ENCODE measurements at regions not wholly inside any gene's neighbourhood (a gene's known extent, or its start where the extent isn't known, plus 50 kb on each side); places are given as distances from the start of the nearest gene placed in this dataset.
"Not testable (repeated sequence)": the region's sequence is repeated elsewhere in the genome, so short reads cannot be mapped to it uniquely, and the experiment has no call there.

DNA sequence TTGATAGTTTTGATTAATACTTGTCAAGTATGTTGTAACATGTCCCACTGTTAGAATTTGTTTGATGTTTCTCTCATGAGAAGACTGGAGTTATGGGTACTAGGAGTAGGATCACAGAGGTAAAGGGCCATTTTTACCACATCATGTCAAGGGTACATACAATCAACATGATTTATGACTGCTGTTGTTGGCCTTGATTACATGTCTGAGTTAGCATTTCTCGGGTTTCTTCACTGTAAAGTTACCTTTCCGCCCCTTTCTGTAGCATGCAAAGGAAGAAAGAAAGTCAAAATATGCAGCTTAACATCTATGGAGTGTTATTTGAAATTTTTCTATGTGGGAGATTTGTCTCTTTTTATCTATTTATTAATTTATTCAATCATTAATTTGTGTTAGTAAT, 1456.4 kb downstream of the SUCLG1 start:
- DNase-seq: no peak

GRCh38 chr2:82998781-82999180, 1460.3 kb downstream of the SUCLG1 start:
- no peak for DNase-seq

DNA sequence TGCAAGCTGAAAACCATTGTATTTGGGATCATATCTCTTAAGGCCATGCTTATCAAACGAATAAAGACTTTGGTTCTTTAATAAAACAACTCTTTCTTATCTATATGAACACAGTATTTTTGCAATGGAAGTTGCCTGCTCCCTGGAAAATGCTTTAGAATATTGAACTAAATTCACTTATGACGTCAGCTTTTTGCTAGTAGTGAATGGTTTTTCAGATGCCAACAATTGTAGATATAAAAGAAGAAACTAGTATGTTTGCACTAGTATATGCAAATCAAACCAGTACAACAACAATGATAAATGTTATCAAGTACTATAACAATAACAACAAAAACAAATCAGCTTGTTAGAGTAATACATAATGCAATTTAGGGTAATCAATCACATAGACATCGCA, 1462.9 kb downstream of the SUCLG1 start:
- no peak for DNase-seq

DNA sequence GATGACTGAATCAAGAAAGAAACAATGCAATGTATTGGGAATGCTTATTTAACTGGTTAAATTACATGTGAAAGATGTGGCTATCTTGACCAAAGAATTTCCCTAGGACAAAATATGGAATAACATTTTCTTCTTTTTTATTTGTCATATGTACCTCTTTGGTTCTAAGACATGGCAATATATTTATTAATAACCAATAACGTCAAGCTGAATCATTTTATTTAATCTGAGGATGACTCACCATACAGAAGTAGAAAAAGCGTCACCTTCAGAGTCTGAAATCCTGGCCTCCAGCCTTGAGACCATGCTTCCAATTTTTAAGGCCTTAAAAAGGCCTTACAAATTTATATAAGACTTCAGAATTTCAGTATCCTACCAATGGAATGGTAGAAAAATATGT, 1464.9 kb downstream of the SUCLG1 start:
- no peak for DNase-seq

DNA sequence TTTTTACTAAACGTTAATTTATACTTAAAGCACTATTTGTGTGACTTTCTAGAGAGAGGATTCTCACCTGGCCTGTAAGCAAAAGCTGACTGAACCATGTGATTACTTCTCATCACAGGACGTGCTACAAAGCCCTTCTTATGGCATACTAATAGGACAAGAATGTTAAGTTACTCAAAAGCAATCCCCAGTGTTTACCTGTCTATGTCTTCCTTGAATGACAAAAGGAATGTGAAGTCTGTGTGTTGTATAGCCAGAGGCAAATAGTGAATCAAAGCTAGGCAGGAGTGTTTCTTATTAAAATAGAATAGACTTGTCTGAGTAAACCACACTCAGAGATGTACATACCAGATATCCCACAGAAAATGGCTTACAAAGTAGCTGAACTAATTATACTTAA, 1465.5 kb downstream of the SUCLG1 start:
- DNase-seq: no peak

- DNase-seq: no peak
Measured at GRCh38 chr2:82992968-82993367, 1466.1 kb downstream of the SUCLG1 start.

GRCh38 chr2:82987706-82988105, 1471.4 kb downstream of the SUCLG1 start:
- DNase-seq: not testable (repeated sequence)

DNA sequence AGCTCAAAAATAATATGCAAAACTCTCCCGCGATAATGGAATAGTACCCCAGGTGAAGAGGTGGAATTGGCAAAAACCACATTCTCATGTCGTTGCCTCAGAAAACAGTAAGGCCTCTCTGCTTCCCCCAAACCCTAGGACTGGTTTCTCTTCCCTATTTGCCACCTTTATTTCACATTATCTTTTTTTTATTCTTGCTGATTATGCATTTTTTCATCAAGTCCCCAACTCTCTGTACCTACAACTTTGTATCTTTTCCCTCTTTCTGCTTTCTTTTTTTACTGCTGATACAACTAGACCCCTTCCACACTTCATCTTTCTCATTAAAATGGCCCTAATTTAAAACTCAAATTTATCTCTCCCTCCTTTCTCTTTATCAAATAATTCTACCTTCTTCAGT, 1472.2 kb downstream of the SUCLG1 start:
- DNase-seq: no peak

DNA sequence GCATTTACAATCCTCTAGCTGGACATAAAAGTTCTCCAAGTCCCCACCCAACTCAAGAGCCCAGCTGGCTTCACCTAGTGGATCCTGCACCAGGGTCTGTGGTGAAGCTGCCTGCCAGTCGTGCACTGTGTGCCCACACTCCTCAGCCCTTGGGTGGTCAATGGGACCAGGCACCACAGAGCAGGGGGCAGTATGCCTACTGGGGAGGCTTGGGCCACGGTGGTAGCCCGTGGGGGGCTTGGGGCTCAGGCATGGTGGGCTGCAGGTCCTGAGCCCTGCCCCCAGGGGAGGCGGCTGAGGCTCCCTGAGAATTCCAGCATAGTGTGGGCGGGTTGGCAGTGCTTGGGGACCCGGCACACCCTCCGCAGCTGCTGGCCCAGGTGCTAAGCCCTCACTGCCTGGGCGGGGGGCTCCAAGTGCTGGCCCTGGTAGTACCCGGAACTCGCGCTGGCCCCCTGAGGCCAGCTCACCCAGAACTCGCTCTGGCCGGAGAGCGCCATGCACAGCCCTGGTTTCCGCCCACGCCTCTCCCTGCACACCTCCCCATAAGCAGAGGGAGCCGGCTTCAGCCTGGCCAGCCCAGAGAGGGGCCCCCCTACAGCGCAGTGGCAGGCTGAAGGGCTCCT, 1473.4 kb downstream of the SUCLG1 start:
- DNase-seq: no peak

- no peak for DNase-seq
Measured at GRCh38 chr2:82968358-82968757, 1490.7 kb downstream of the SUCLG1 start.

DNA sequence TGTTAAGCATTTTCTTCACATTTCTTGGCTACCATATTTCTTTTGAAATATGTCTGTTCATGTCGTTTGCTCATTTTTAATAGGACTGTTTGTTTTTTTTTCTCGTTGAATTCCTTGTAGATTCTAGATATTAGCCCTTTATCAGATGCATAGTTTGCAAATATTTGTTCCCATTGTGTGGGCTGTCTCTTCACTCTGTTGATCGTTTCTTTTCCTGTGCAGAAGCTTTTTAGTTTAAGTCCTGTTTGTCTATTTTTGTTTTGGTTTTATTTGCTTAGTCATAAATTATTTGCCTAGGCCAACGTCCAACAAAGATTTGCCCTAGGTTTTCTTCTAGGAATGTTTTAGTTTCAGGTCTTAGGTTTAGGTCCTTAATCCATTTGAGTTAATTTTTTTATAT, 1494.7 kb downstream of the SUCLG1 start:
- DNase-seq: no peak

GRCh38 chr2:82959727-82960126, 1499.4 kb downstream of the SUCLG1 start:
- no peak for DNase-seq

DNA sequence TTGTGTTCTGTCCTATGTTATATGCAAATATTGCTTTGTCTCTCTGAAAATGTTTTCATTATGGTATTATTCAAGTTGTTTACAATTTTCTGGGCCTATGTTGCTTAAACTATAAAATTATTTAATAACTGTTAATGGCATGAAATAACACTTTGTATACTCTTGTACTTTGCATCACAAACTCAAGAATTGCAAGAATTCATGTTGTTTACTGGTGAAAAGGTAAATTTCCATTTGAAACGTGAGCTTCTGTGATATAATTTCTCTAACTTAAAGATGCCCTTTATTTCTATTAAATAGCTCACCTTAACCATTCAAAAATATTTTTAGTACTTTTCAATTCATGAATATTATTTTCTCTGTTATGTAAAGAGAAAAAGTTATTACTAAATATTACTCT, 1504.2 kb downstream of the SUCLG1 start:
- DNase-seq: no peak

GRCh38 chr2:82939211-82939610, 1519.9 kb downstream of the SUCLG1 start:
- no peak for DNase-seq

DNA sequence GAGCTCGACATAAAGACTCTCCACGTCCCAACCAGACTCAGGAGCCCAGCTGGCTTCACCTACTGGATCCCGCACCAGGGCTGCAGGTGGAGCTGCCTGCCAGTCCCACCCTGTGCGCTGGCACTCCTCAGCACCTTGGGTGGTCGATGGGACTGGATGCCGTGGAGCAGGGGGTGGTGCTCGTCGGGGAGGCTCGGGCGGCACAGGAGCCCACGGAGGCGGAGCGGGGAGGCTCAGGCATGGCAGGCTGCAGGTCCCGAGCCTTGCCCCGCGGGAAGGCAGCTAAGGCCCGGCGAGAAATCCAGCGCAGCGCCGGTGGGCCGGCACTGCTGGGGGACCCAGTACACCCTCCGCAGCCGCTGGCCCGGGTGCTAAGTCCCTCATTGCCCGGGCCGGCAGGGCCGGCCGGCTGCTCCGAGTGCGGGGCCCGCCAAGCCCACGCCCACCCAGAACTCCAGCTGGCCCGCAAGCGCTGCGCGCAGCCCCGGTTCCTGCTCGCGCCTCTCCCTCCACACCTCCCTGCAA, 1520.7 kb downstream of the SUCLG1 start:
- not testable (repeated sequence) for DNase-seq

DNA sequence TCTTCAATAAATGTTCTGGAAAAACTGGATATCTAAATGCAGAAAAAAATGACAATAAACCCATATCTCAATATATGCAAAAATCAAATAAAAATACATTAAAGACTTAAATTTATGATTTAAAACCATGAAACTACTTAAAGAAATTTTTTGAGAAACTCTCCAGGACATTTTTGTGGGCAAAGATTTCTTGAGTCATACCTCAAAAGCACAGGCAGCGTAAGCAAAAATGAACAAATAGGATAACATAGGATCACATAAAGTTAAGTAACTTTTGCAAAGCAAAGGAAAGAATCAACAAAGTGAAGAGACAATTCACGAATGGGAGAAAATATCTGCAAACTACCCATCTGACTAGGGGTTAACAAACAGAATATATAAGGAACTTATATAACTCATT, 1545.5 kb downstream of the SUCLG1 start:
- DNase-seq: no peak

DNA sequence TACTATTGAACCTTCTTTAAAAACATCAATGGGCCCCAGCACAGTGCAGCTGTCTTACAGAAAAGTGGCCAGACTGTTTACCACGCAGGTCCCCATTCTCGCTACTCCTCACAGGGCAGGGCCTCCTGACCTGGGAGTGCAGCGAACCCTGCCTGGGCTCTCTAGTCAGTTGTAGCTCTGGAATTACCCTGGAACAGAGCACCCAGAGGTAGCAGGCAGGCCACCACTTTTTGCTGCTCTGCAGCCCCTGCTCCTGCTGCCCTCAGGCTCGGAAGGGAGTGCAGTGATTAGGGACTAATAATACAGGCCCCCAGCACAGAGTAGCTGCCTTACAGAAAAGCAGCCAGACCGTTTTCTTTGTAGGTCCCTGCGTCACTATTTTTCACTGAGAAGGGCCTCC, 1563.0 kb downstream of the SUCLG1 start:
- DNase-seq: no peak

- no peak for DNase-seq
Measured at GRCh38 chr2:82893190-82893589, 1565.9 kb downstream of the SUCLG1 start.

DNA sequence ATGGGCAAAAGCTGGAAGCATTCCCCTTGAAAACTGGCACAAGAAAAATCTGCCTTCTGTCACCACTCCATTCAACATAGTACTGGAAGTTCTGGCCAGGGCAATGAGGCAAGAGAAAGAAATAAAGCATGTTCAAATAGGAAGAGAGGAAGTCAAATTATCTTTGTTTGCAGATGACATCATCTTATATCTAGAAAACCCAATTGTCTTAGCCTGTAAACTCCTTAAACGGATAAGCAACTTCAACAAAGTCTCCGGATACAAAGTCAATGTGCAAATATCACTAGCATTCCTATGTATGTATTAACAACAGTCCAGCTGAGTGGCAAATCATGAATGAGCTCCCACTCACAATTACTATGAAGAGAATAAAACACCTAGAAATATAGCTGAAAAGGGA, 1579.3 kb downstream of the SUCLG1 start:
- no peak for DNase-seq

DNA sequence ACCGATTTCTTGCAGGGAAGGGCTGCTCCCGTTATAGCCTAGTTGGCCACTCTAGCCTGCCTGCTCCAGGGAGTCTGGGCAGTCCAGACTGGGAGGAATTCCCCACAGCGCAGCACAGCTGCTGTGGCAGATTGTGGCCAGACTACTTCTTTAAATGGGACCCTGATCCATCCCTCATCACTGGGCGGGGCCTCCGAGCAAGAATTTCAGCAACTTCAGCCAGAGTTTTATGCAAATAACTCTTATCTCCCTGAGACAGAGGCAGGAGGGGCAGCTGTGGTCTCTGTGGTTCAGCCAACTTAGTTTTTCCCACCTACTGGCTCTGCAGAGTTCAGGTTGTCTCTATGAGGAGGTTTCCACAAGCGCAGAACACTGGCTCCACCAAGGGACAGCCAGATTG, 1583.2 kb downstream of the SUCLG1 start:
- no peak for DNase-seq

DNA sequence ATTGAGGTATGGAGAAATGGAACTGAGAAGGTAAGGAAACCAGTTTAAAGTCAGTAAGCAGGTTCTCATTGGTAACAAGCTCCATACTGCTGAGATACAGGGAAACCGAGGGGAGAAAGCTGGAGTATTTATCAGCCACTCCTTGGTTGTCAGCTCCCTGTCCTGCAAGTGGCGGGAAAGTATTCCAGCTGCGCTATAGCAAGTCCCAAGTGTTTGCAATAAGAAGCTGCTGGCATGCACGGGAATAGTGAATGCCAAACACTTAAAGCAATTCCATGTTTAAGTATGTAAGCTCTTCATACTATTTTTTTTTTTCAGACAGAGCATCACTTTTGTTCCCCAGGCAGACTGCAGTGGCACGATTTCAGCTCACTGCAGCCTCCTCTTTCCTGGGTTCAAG, 1601.1 kb downstream of the SUCLG1 start:
- no peak for DNase-seq

GRCh38 chr2:82853299-82853698, 1605.8 kb downstream of the SUCLG1 start:
- DNase-seq: no peak

GRCh38 chr2:82852787-82853186, 1606.3 kb downstream of the SUCLG1 start:
- no peak for DNase-seq

GRCh38 chr2:82848285-82848684, 1610.8 kb downstream of the SUCLG1 start:
- DNase-seq: no peak

DNA sequence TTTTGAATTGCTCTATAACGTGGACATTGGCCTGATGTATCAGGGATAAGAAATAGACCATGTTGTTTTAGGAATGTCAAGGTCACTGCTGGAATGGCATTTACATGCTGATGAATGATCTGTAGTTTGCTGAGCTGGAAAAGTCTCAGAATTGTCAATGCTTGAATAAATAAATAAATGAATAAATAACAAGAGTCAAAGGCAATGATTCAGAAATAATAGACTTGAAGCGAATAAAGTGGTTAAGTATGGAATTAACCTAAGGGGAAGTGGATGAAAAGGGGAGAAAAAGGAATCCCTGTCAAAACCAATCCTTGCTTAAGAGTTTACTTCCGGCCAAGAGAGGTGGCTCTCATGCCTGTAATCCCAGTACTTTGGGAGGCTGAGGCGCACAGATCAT, 1620.0 kb downstream of the SUCLG1 start:
- DNase-seq: no peak
